A549 (cell line): ENCODE measurements at regions not wholly inside any gene's neighbourhood (a gene's known extent, or its start where the extent isn't known, plus 50 kb on each side); places are given as distances from the start of the nearest gene placed in this dataset.

Source experiments
- ATAC-seq, 2 experiments: fragments of 200-7000 bp in 1 of 2; fragments of >200 bp in 1 of 2; cut with Nextera tagmentation in 1 of 2; cut with Tn5 transposase in 1 of 2; 3 replicates each; pipeline versions ENCODE4 v1.8.0 to v1.9.1; 2018 to 2020; ENCODE audit warnings: mild to moderate bottlenecking in 1 of 2, moderate library complexity in 1 of 2
- CTCF ChIA-PET: fragments of 300-600 bp; sonication (Branson Sonifier 250); formaldehyde crosslinking; extraction: SDS; loops from one replicate; lab custom pipeline; 2021; ENCODE audit warnings: antibody characterized with exemption, inconsistent platforms; lab: Yijun Ruan, JAX
- POLR2A ChIA-PET: fragments of 350-600 bp; formaldehyde crosslinking; extraction: SDS; loops from one replicate; lab custom pipeline; 2021; ENCODE audit warnings: antibody characterized with exemption, inconsistent platforms; lab: Yijun Ruan, JAX
- DNase-seq, 2 experiments: peaks; one replicate each; pipeline versions ENCODE4 v3.0.0 to v3.0.0-alpha.2; 2011 to 2016; ENCODE audit warnings: low read depth in 1 of 2, low spot score in 1 of 2
- FAIRE-seq: peaks from 2 replicates; lab custom pipeline; 2011; peaks lifted over from hg19 to GRCh38; lab: Jason Lieb, UNC
- H3K27ac ChIP-seq, 2 experiments: fragments of >200 bp; sonication (Bioruptor Twin); formaldehyde crosslinking; 3 replicates each; pipeline ENCODE4 v1.5.1; 2016 to 2017
- H3K4me1 ChIP-seq: fragments of >200 bp; sonication (Bioruptor Twin); formaldehyde crosslinking; 3 replicates; pipeline ENCODE4 v1.6.1; 2016
- H3K4me2 ChIP-seq: fragments of >200 bp; sonication (Bioruptor Twin); formaldehyde crosslinking; 3 replicates; pipeline ENCODE4 v1.6.1; 2016
- H3K4me3 ChIP-seq: fragments of >200 bp; sonication (Bioruptor Twin); formaldehyde crosslinking; 3 replicates; pipeline ENCODE4 v1.5.1; 2016
- H3K9me3 ChIP-seq: fragments of >200 bp; sonication (Bioruptor Twin); formaldehyde crosslinking; 3 replicates; pipeline ENCODE4 v1.6.1; 2016
- BHLHE40 ChIP-seq: IDR thresholded peaks from 2 replicates; pipeline ENCODE4 v1.6.1; 2012; ENCODE audit warnings: low read depth, low read length, inconsistent platforms
- CBX2 ChIP-seq: fragments of 200-600 bp; sonication (generic); IDR thresholded peaks from 2 replicates; pipeline ENCODE4 v1.6.1; 2016; ENCODE audit warnings: low read depth, mild to moderate bottlenecking, borderline replicate concordance
- EHF ChIP-seq: fragments of 250-450 bp; sonication (Bioruptor Pico); IDR thresholded peaks from 2 replicates; pipeline ENCODE4 v1.5.0; 2020; ENCODE audit warnings: mild to moderate bottlenecking
- FOSB ChIP-seq: fragments of 250-450 bp; sonication (Bioruptor Pico); IDR thresholded peaks from 2 replicates; pipeline ENCODE4 v1.5.0; 2020; ENCODE audit warnings: mild to moderate bottlenecking, moderate library complexity
- HEYL ChIP-seq: fragments of 250-450 bp; sonication (Bioruptor Pico); IDR thresholded peaks from 2 replicates; pipeline ENCODE4 v1.8.0; 2021; ENCODE audit warnings: mild to moderate bottlenecking, moderate library complexity
- HOXB5 ChIP-seq: fragments of 250-450 bp; sonication (Bioruptor Pico); IDR thresholded peaks from 2 replicates; pipeline ENCODE4 v1.5.0; 2020; ENCODE audit warnings: mild to moderate bottlenecking, moderate library complexity
- JUNB ChIP-seq: fragments of >200 bp; sonication (Bioruptor Twin); formaldehyde crosslinking; IDR thresholded peaks from 2 replicates; pipeline ENCODE4 v1.6.1; 2016
- KDM1A ChIP-seq: fragments of 200-600 bp; sonication (generic); IDR thresholded peaks from 2 replicates; pipeline ENCODE4 v1.6.1; 2016; ENCODE audit warnings: low read depth, mild to moderate bottlenecking
- KDM5A ChIP-seq: fragments of 200-600 bp; sonication (generic); IDR thresholded peaks from 2 replicates; pipeline ENCODE4 v1.6.1; 2016; ENCODE audit warnings: antibody characterized with exemption, mild to moderate bottlenecking
- MAFK ChIP-seq: fragments of 450-650 bp; IDR thresholded peaks from 2 replicates; pipeline ENCODE4 v1.6.1; 2014; ENCODE audit not compliant: partially characterized antibody
- MYC ChIP-seq: IDR thresholded peaks from 2 replicates; pipeline ENCODE4 v1.6.1; 2012; ENCODE audit warnings: mild to moderate bottlenecking, inconsistent platforms, low read length, improper control_type of control experiment, borderline replicate concordance
- NPAS2 ChIP-seq: fragments of 250-450 bp; sonication (Bioruptor Pico); IDR thresholded peaks from 2 replicates; pipeline ENCODE4 v1.8.0; 2022; ENCODE audit warnings: mild to moderate bottlenecking, moderate library complexity, borderline replicate concordance
- PHF8 ChIP-seq: fragments of 200-600 bp; sonication (generic); IDR thresholded peaks from 2 replicates; pipeline ENCODE4 v1.6.1; 2016; ENCODE audit warnings: low read depth, mild to moderate bottlenecking, antibody characterized with exemption, moderate library complexity, borderline replicate concordance
- POLR2A ChIP-seq: IDR thresholded peaks from 2 replicates; pipeline ENCODE4 v1.6.1; 2012; ENCODE audit warnings: mild to moderate bottlenecking, low read length
- REST ChIP-seq: fragments of 200-600 bp; sonication (generic); IDR thresholded peaks from 2 replicates; pipeline ENCODE4 v1.6.1; 2016; ENCODE audit warnings: antibody characterized with exemption, mild to moderate bottlenecking, moderate library complexity
- TFCP2L1 ChIP-seq: fragments of 250-450 bp; sonication (Bioruptor Pico); IDR thresholded peaks from 2 replicates; pipeline ENCODE4 v1.5.0; 2021; ENCODE audit warnings: mild to moderate bottlenecking
- USF2 ChIP-seq: fragments of 450-650 bp; IDR thresholded peaks from 2 replicates; pipeline ENCODE4 v1.6.1; 2014; ENCODE audit warnings: antibody characterized with exemption
- ZFP36 ChIP-seq: fragments of 450-650 bp; IDR thresholded peaks from 2 replicates; pipeline ENCODE4 v1.6.1; 2014; ENCODE audit warnings: borderline replicate concordance; ENCODE audit not compliant: partially characterized antibody
- ZSCAN20 ChIP-seq: fragments of 250-450 bp; sonication (Bioruptor Pico); IDR thresholded peaks from 2 replicates; pipeline ENCODE4 v1.8.0; 2022; ENCODE audit warnings: mild to moderate bottlenecking, moderate library complexity
- WGBS: methylation state at CpG from one replicate; pipeline ENCODE4 v1.1.6; 2017; ENCODE audit errors: missing lambda C conversion rate; 5-methylcytosine and 5-hydroxymethylcytosine counted together
- TF ChIP-seq, protein P1 (sequence below): fragments of 250-450 bp; sonication (Bioruptor Pico); IDR thresholded peaks from 2 replicates; pipeline ENCODE4 v1.5.0; 2020; ENCODE audit warnings: low read depth, mild to moderate bottlenecking, moderate library complexity
- TF ChIP-seq, protein P2 (sequence below): fragments of 250-450 bp; sonication (Bioruptor Pico); IDR thresholded peaks from 2 replicates; pipeline ENCODE4 v1.5.0; 2021; ENCODE audit warnings: mild to moderate bottlenecking, moderate library complexity, borderline replicate concordance
- TF ChIP-seq, protein P3 (sequence below): IDR thresholded peaks from 2 replicates; pipeline ENCODE4 v1.6.1; 2012; ENCODE audit warnings: low read depth, borderline replicate concordance

DNA sequence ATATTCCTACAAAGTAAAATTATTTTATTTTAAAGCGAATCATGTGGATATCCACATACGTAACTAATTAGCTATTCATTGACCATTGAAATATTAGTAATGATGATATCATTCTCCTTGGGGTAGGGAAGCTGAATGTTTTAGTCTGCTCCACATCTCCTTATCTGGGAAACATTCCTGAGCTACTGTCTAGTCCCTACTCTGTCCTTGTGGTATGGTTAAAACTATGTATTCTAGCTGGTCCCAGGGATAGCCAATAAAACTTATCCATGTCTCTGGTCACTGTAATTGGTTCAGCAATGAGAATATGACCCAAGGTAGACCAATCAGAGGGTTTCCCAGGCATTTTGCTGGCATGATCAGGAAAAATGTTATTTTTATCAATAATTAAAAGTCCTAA is 76.0 kb upstream of the DAP start:
- no peak for ATAC-seq
- Histone ChIP-seq H3K4me2 (no peak overlapping the region), H3K9me3 (no peaks in the 10 kb centered on the region)
- CTCF ChIA-PET = interaction anchor here (1.5 kb wide), 1 partner anchor 20 kb away, joined by 5 read pairs; no protein-coding TSS in a partner anchor
- TF ChIP-seq, protein P1, sequence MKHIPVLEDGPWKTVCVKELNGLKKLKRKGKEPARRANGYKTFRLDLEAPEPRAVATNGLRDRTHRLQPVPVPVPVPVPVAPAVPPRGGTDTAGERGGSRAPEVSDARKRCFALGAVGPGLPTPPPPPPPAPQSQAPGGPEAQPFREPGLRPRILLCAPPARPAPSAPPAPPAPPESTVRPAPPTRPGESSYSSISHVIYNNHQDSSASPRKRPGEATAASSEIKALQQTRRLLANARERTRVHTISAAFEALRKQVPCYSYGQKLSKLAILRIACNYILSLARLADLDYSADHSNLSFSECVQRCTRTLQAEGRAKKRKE (CRISPR knock-in tag) = no peak
- TF ChIP-seq POLR2A = no peak
- TF ChIP-seq KDM1A = no peak
- TF ChIP-seq PHF8 = no peak
- TF ChIP-seq ZFP36 = no peak
- TF ChIP-seq, all 56 proteins: peak for 0
- FAIRE-seq = no peak
- DNase-seq = no peak
- no peak overlapping the region for H3K4me3 ChIP-seq
- WGBS = 88% methylated on average over 2 of the region's 2 CpGs
- no peaks in the 10 kb centered on the region for H3K4me1 ChIP-seq
- POLR2A ChIA-PET = no interaction called here
- no peak overlapping the region for H3K27ac ChIP-seq

- Histone ChIP-seq H3K27ac (no peak overlapping the region), H3K4me2 (no peak overlapping the region), H3K4me1 (no peaks in the 10 kb centered on the region), H3K4me3 (no peak overlapping the region), H3K9me3 (no peaks in the 10 kb centered on the region)
- ChIA-PET CTCF (no interaction called here), POLR2A (no interaction called here)
- ATAC-seq = no peak
- 30% methylated on average over 1 of the region's 1 CpG for WGBS
- TF ChIP-seq MAFK (peak; percentile 63), TFCP2L1 (CRISPR knock-in tag) (no peak)
- no peak for DNase-seq
- FAIRE-seq = no peak
Observed at GRCh38 chr5:10834695-10835094, 73.7 kb upstream of the DAP start.

DNA sequence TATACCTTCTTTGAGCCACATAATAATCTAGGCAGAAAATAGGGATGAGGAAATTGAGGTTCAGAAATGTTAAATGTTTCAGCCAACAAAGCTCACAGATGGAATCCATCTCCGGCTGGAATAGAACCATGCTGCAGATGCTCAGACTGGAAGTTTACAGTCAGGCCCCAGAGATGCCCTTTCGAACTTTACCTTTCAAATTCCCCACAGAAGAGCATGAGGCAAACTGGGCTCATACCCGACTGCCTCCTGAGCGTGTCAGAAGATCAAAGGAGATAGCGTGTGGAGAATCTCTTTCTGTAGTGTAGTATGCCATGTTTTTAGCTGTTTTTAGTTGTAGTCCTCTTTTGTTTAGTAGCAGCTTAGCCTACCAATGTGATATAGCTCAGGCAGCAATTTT is 72.0 kb upstream of the DAP start:
- Histone ChIP-seq H3K4me1 (no peaks in the 10 kb centered on the region), H3K4me3 (no peak overlapping the region), H3K9me3 (no peaks in the 10 kb centered on the region), H3K4me2 (0 out of 3 replicates have a peak overlapping the region, but pooled peaks have one; percentile 21), H3K27ac (no peak overlapping the region)
- 41% methylated on average over 5 of the region's 5 CpGs for WGBS
- DNase-seq = no peak
- TF ChIP-seq NPAS2 (CRISPR knock-in tag) (no peak), EHF (no peak), FOSB (CRISPR knock-in tag) (no peak)
- no peak for FAIRE-seq
- peak in 1 of 2 experiments; percentile 25; a peak in 1 of 6 replicates for ATAC-seq
- POLR2A ChIA-PET = interaction anchor here (1.4 kb wide), 1 partner anchor 480 kb away, joined by 3 read pairs; the partner anchor contains the start of gene MARCHF6
- CTCF ChIA-PET = interaction anchor here (1.0 to 1.7 kb wide), 3 partner anchors 24 to 34 kb away, joined by 3 to 5 read pairs (median 3); no protein-coding TSS in a partner anchor

DNA sequence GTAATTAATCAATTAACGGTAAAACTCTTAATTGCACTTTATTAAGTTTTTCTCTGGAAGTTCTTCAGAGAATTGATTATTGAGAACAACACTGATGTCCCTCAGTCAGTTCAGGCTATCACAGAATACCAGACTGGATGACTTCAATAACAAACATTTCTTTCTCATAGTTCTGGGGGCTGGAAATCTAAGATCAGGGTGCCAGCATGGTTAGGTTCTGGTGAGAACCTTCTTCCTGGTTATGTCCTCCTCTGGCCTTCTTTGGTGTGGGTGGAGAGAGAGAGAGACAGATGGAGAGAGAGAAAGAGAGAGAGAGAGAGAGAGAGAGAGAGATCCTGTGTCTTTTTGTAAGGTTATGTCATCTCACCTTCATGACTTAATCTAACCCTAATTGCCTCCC is 71.4 kb upstream of the DAP start:
- FAIRE-seq (no peak), ATAC-seq (no peak)
- TF ChIP-seq BHLHE40 = no peak
- no peak for TF ChIP-seq MYC
- no peak for TF ChIP-seq EHF
- TF ChIP-seq JUNB = no peak
- TF ChIP-seq, protein P2, sequence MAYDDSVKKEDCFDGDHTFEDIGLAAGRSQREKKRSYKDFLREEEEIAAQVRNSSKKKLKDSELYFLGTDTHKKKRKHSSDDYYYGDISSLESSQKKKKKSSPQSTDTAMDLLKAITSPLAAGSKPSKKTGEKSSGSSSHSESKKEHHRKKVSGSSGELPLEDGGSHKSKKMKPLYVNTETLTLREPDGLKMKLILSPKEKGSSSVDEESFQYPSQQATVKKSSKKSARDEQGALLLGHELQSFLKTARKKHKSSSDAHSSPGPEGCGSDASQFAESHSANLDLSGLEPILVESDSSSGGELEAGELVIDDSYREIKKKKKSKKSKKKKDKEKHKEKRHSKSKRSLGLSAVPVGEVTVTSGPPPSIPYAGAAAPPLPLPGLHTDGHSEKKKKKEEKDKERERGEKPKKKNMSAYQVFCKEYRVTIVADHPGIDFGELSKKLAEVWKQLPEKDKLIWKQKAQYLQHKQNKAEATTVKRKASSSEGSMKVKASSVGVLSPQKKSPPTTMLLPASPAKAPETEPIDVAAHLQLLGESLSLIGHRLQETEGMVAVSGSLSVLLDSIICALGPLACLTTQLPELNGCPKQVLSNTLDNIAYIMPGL = no peak
- no peak for TF ChIP-seq HEYL (CRISPR knock-in tag)
- TF ChIP-seq, protein P3, sequence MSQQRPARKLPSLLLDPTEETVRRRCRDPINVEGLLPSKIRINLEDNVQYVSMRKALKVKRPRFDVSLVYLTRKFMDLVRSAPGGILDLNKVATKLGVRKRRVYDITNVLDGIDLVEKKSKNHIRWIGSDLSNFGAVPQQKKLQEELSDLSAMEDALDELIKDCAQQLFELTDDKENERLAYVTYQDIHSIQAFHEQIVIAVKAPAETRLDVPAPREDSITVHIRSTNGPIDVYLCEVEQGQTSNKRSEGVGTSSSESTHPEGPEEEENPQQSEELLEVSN = no peak
- TF ChIP-seq ZSCAN20 = no peak
- TF ChIP-seq KDM1A = no peak
- TF ChIP-seq REST = no peak
- TF ChIP-seq KDM5A = no peak
- no peak for TF ChIP-seq HOXB5 (CRISPR knock-in tag)
- TF ChIP-seq USF2 = no peak
- no peak for TF ChIP-seq POLR2A
- TF ChIP-seq CBX2 = no peak

More for the DNA sequence above, 71.4 kb upstream of the DAP start:
- H3K4me1 ChIP-seq = no peaks in the 10 kb centered on the region
- no peak overlapping the region for H3K4me2 ChIP-seq
- CTCF ChIA-PET = no interaction called here
- H3K9me3 ChIP-seq = no peaks in the 10 kb centered on the region
- whole genome bisulfite sequencing = 6% methylated on average over 1 of the region's 1 CpG
- DNase-seq = no peak
- POLR2A ChIA-PET = no interaction called here
- H3K4me3 ChIP-seq = no peak overlapping the region
- H3K27ac ChIP-seq = no peak overlapping the region
